ENCODE measurements at regions not wholly inside any gene's neighbourhood (a gene's known extent, or its start where the extent isn't known, plus 50 kb on each side); places are given as distances from the start of the nearest gene placed in this dataset.

DNA sequence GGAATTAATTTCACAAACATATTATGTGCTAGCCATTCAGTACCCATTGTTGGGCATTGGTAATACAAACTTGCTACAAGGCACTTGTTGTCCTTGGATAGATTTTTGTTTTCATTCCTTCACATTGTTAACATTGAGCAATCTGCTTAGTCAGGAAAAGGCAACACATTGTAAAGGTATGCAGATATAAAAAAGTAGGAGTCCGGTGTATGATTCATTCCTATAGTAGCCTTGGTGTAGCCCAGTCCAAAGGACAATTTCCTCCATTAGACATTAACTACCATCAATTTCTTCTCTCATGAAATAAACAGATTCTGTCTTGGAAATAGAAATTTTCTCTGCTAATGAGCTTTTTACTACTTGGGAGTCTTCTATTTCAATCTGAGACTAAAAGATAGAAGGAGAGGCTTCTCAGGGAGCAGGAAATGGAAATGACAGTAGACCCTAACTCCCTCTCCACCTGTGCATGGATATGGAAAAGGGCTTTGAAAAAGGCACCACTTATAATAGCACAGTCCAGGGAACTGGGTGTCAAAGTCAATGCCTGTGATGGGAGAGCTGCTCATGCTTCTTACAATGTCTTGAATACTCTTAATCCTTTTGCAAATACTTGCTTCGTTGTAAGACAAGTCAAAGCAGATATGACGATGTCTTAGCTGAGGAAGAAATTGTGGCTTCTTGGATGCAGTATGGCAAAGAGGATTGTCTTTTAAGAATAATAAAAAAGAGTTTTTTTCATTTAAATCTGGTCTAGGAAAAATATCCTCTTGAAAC, 369.4 kb upstream of the CITED2 start:
- TF ChIP-seq EZH2 (IDR thresholded peaks at IDR 0.05; ENCODE audit: borderline replicate concordance, low read length) = no peak
- TF ChIP-seq, protein P1, sequence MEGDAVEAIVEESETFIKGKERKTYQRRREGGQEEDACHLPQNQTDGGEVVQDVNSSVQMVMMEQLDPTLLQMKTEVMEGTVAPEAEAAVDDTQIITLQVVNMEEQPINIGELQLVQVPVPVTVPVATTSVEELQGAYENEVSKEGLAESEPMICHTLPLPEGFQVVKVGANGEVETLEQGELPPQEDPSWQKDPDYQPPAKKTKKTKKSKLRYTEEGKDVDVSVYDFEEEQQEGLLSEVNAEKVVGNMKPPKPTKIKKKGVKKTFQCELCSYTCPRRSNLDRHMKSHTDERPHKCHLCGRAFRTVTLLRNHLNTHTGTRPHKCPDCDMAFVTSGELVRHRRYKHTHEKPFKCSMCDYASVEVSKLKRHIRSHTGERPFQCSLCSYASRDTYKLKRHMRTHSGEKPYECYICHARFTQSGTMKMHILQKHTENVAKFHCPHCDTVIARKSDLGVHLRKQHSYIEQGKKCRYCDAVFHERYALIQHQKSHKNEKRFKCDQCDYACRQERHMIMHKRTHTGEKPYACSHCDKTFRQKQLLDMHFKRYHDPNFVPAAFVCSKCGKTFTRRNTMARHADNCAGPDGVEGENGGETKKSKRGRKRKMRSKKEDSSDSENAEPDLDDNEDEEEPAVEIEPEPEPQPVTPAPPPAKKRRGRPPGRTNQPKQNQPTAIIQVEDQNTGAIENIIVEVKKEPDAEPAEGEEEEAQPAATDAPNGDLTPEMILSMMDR (conservative IDR thresholded peaks at IDR 0.05 in 1 of 2, IDR thresholded peaks at IDR 0.05 in 1 of 2; ENCODE audit: extremely low read depth in 1 of 2, insufficient read depth in 1 of 2, low read depth in 1 of 2, low read length in 2 of 2) = no peak

All from mammary epithelial cell (primary cell).